Inflammatory macrophage treated with lipopolysaccharide for 1 hour (primary cell): ENCODE measurements at regions not wholly inside any gene's neighbourhood (a gene's known extent, or its start where the extent isn't known, plus 50 kb on each side); places are given as distances from the start of the nearest gene placed in this dataset.
"Not testable (repeated sequence)": the region's sequence is repeated elsewhere in the genome, so short reads cannot be mapped to it uniquely, and the experiment has no call there.

ENCODE experiments used
- DNase-seq, 2 donors: peaks; one replicate each; pipeline ENCODE4 v3.0.0-alpha.2; 2020 to 2022

- DNase-seq: no peak
Measured at GRCh38 chr9:88280816-88281382, 107.3 kb upstream of the SPIN1 start.

GRCh38 chr9:88278036-88278435, 110.2 kb upstream of the SPIN1 start:
- no peak for DNase-seq

- no peak for DNase-seq
Measured at GRCh38 chr9:88274078-88274477, 114.2 kb upstream of the SPIN1 start.

GRCh38 chr9:88272986-88273385, 115.3 kb upstream of the SPIN1 start:
- no peak for DNase-seq

- no peak for DNase-seq
Measured at GRCh38 chr9:88270413-88270812, 117.8 kb upstream of the SPIN1 start.

GRCh38 chr9:88268886-88269285, 119.4 kb upstream of the SPIN1 start:
- DNase-seq: no peak

- DNase-seq: no peak
Measured at GRCh38 chr9:88267283-88267682, 121.0 kb upstream of the SPIN1 start.

GRCh38 chr9:88266416-88266815, 121.8 kb upstream of the SPIN1 start:
- no peak for DNase-seq

- DNase-seq: no peak
Measured at GRCh38 chr9:88259001-88259400, 120.7 kb upstream of the SPATA31C2 start.

GRCh38 chr9:88258601-88259000, 120.3 kb upstream of the SPATA31C2 start:
- DNase-seq: no peak

- DNase-seq: peak; percentile 3 to 36
Measured at GRCh38 chr9:88258024-88258423, 119.7 kb upstream of the SPATA31C2 start.

GRCh38 chr9:88256216-88256615, 117.9 kb upstream of the SPATA31C2 start:
- no peak for DNase-seq

- not testable (repeated sequence) for DNase-seq
Measured at GRCh38 chr9:88255806-88256205, 117.5 kb upstream of the SPATA31C2 start.

GRCh38 chr9:88251903-88252302, 113.6 kb upstream of the SPATA31C2 start:
- no peak for DNase-seq

GRCh38 chr9:88243736-88244135, 105.5 kb upstream of the SPATA31C2 start:
- DNase-seq: no peak

- DNase-seq: no peak
Measured at GRCh38 chr9:88242879-88243278, 104.6 kb upstream of the SPATA31C2 start.

- DNase-seq: no peak
Measured at GRCh38 chr9:88237991-88238571, 99.8 kb upstream of the SPATA31C2 start.

GRCh38 chr9:88237479-88237961, 99.2 kb upstream of the SPATA31C2 start:
- no peak for DNase-seq

GRCh38 chr9:88236511-88237478, 98.5 kb upstream of the SPATA31C2 start:
- DNase-seq: no peak

GRCh38 chr9:88235615-88236014, 97.3 kb upstream of the SPATA31C2 start:
- DNase-seq: no peak

- no peak for DNase-seq
Measured at GRCh38 chr9:88234114-88234513, 95.8 kb upstream of the SPATA31C2 start.

GRCh38 chr9:88233091-88233490, 94.8 kb upstream of the SPATA31C2 start:
- DNase-seq: no peak

- no peak for DNase-seq
Measured at GRCh38 chr9:88230612-88231011, 92.3 kb upstream of the SPATA31C2 start.

GRCh38 chr9:88229434-88229833, 91.2 kb upstream of the SPATA31C2 start:
- no peak for DNase-seq
